ENCODE measurements at regions not wholly inside any gene's neighbourhood (a gene's known extent, or its start where the extent isn't known, plus 50 kb on each side); places are given as distances from the start of the nearest gene placed in this dataset.
"Not testable (repeated sequence)": the region's sequence is repeated elsewhere in the genome, so short reads cannot be mapped to it uniquely, and the experiment has no call there.

GRCh38 chr2:185522472-185522871, 216.1 kb upstream of the FSIP2 start:
- no peak for DNase-seq

GRCh38 chr2:185524242-185524641, 214.4 kb upstream of the FSIP2 start:
- not testable (repeated sequence) for DNase-seq

- no peak for DNase-seq
These were observed 212.4 kb upstream of the FSIP2 start for GRCh38 chr2:185526161-185526560.

GRCh38 chr2:185531721-185532120, 206.9 kb upstream of the FSIP2 start:
- DNase-seq, result no peak

- no peak for DNase-seq
These were observed 200.9 kb upstream of the FSIP2 start for GRCh38 chr2:185537689-185538088.

- DNase-seq, result no peak
These were observed 171.4 kb upstream of the FSIP2 start for GRCh38 chr2:185567196-185567595.

- no peak for DNase-seq
These were observed 170.7 kb upstream of the FSIP2 start for GRCh38 chr2:185567940-185568339.

GRCh38 chr2:185578322-185578721, 160.3 kb upstream of the FSIP2 start:
- DNase-seq, result no peak

- peak; percentile 2 for DNase-seq
These were observed 155.4 kb upstream of the FSIP2 start for GRCh38 chr2:185583058-185583816.

GRCh38 chr2:185585165-185585564, 153.4 kb upstream of the FSIP2 start:
- DNase-seq, result not testable (repeated sequence)

- not testable (repeated sequence) for DNase-seq
These were observed 147.3 kb upstream of the FSIP2 start for GRCh38 chr2:185591276-185591675.

- DNase-seq, result no peak
These were observed 130.7 kb upstream of the FSIP2 start for GRCh38 chr2:185607945-185608344.

- peak; percentile 1 for DNase-seq
These were observed 129.8 kb upstream of the FSIP2 start for GRCh38 chr2:185608799-185609198.

GRCh38 chr2:185610301-185610700, 128.3 kb upstream of the FSIP2 start:
- no peak for DNase-seq

- peak; percentile 57 for DNase-seq
These were observed 120.0 kb upstream of the FSIP2 start for GRCh38 chr2:185618625-185619024.

- DNase-seq, result no peak
These were observed 113.0 kb upstream of the FSIP2 start for GRCh38 chr2:185625604-185626003.

- no peak for DNase-seq
These were observed 109.6 kb upstream of the FSIP2 start for GRCh38 chr2:185628985-185629384.

GRCh38 chr2:185633621-185634020, 105.0 kb upstream of the FSIP2 start:
- DNase-seq, result no peak

GRCh38 chr2:185638771-185639170, 99.8 kb upstream of the FSIP2 start:
- DNase-seq, result no peak

GRCh38 chr2:185640588-185640987, 98.0 kb upstream of the FSIP2 start:
- DNase-seq, result no peak

GRCh38 chr2:185643434-185643833, 95.2 kb upstream of the FSIP2 start:
- no peak for DNase-seq

- no peak for DNase-seq
These were observed 93.8 kb upstream of the FSIP2 start for GRCh38 chr2:185644828-185645227.

GRCh38 chr2:185645529-185645928, 93.1 kb upstream of the FSIP2 start:
- no peak for DNase-seq

- DNase-seq, result no peak
These were observed 79.9 kb upstream of the FSIP2 start for GRCh38 chr2:185658750-185659149.

GRCh38 chr2:185663811-185664210, 74.8 kb upstream of the FSIP2 start:
- no peak for DNase-seq

Data from fibroblast of skin of abdomen (primary cell).